ENCODE measurements at regions not wholly inside any gene's neighbourhood (a gene's known extent, or its start where the extent isn't known, plus 50 kb on each side); places are given as distances from the start of the nearest gene placed in this dataset.

DNA sequence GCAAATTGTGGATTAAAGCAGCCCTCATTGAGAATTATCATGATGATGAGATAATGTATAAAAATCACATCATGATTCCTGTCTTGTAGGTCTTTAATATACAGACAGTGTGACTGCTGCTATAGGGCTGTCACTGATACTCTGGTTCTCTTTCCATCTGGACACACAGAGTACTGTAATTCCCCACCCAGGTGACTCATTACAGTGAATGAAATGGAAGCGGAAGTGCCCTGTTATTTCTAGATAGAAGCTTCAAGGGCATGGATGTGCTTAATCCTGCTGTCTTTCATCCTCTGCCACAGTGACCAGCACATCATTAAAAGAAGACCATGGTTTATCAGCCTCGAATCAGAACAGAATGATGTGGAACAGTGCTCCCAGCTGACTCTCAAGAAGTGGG lies 1234.0 kb downstream of the SORCS3 start:
- TF ChIP-seq, protein P1, sequence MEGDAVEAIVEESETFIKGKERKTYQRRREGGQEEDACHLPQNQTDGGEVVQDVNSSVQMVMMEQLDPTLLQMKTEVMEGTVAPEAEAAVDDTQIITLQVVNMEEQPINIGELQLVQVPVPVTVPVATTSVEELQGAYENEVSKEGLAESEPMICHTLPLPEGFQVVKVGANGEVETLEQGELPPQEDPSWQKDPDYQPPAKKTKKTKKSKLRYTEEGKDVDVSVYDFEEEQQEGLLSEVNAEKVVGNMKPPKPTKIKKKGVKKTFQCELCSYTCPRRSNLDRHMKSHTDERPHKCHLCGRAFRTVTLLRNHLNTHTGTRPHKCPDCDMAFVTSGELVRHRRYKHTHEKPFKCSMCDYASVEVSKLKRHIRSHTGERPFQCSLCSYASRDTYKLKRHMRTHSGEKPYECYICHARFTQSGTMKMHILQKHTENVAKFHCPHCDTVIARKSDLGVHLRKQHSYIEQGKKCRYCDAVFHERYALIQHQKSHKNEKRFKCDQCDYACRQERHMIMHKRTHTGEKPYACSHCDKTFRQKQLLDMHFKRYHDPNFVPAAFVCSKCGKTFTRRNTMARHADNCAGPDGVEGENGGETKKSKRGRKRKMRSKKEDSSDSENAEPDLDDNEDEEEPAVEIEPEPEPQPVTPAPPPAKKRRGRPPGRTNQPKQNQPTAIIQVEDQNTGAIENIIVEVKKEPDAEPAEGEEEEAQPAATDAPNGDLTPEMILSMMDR (IDR thresholded peaks at IDR 0.05) = no peak
- TF ChIP-seq POLR2A (IDR thresholded peaks at IDR 0.05) = no peak

Data from lower leg skin (tissue), 3 donors.